Loucy (cell line): ENCODE measurements at regions not wholly inside any gene's neighbourhood (a gene's known extent, or its start where the extent isn't known, plus 50 kb on each side); places are given as distances from the start of the nearest gene placed in this dataset.

Experiments
- CTCF ChIP-seq: fragments of 200-600 bp; sonication (generic); conservative IDR thresholded peaks from 2 replicates; pipeline ENCODE4 v1.5.1; 2014; ENCODE audit warnings: mild to moderate bottlenecking, antibody characterized with exemption, low read length
- EZH2phosphoT487 ChIP-seq: fragments of 200-600 bp; IDR thresholded peaks from 2 replicates; pipeline ENCODE4 v1.6.1; 2018; ENCODE audit warnings: antibody characterized with exemption, mild to moderate bottlenecking, moderate library complexity, borderline replicate concordance

DNA sequence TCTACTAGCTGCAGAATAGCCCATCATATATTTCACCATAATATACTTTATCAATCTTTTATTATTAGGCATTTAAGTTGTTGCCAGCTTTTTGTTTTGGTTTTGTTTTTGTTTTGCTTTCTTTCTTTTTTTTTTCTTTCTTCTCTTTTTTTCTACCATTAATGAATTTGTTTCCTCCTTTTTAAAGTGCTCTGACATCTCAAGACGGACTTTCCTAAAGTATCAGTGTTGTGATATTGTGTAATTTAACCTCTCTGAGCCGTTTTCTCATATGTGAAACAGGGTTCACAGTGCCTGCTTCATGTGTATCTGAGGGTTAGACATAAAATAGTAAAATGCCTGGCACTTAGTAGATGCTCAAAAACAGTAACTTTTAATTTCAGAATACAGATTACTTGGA lies 109.5 kb upstream of the IL12A start:
- TF ChIP-seq CTCF (no peak), EZH2phosphoT487 (no peak)
